MM.1S (cell line): ENCODE measurements at regions not wholly inside any gene's neighbourhood (a gene's known extent, or its start where the extent isn't known, plus 50 kb on each side); places are given as distances from the start of the nearest gene placed in this dataset.

Experiments
- DNase-seq: peaks from one replicate; pipeline ENCODE4 v3.0.0-alpha.2; 2015
- H2AFZ ChIP-seq: fragments of 300-600 bp; sonication (generic); 2 replicates; pipeline ENCODE4 v1.6.0; 2016; ENCODE audit warnings: antibody characterized with exemption, low read length
- H3F3A ChIP-seq: fragments of 300-600 bp; sonication (generic); 2 replicates; pipeline ENCODE4 v1.6.1; 2016; ENCODE audit warnings: mild to moderate bottlenecking, antibody characterized with exemption, low read length, moderate library complexity, mixed read lengths; ENCODE audit not compliant: insufficient read depth
- H3K27ac ChIP-seq: fragments of 300-600 bp; sonication (generic); 2 replicates; pipeline ENCODE4 v1.5.1; 2016; ENCODE audit warnings: mild to moderate bottlenecking, low read length
- H3K27me3 ChIP-seq: fragments of 300-600 bp; sonication (generic); replicated peaks from 2 replicates; pipeline ENCODE4 v1.6.0; 2016; ENCODE audit warnings: low read length; ENCODE audit not compliant: insufficient read depth
- H3K36me3 ChIP-seq: fragments of 300-600 bp; sonication (generic); replicated peaks from 2 replicates; pipeline ENCODE4 v1.6.1; 2016; ENCODE audit warnings: mild to moderate bottlenecking, low read length, mixed read lengths; ENCODE audit not compliant: insufficient read depth
- H3K4me1 ChIP-seq: fragments of 300-600 bp; sonication (generic); 2 replicates; pipeline ENCODE4 v1.6.1; 2016; ENCODE audit warnings: low read length, mixed read lengths
- H3K4me2 ChIP-seq: fragments of 300-600 bp; sonication (generic); 2 replicates; pipeline ENCODE4 v1.6.0; 2016; ENCODE audit warnings: low read depth, low read length
- H3K4me3 ChIP-seq: fragments of 300-600 bp; sonication (generic); 2 replicates; pipeline ENCODE4 v1.5.1; 2016; ENCODE audit warnings: low read length, mixed read lengths
- H3K79me2 ChIP-seq: fragments of 300-600 bp; sonication (generic); 2 replicates; pipeline ENCODE4 v1.6.1; 2016; ENCODE audit warnings: mixed run types, low read length, mixed read lengths
- H3K9ac ChIP-seq: fragments of 300-600 bp; sonication (generic); 2 replicates; pipeline ENCODE4 v1.6.1; 2016; ENCODE audit warnings: low read length, mixed read lengths
- H3K9me2 ChIP-seq: fragments of 300-600 bp; sonication (generic); replicated peaks from 2 replicates; pipeline ENCODE4 v1.6.1; 2016; ENCODE audit warnings: mild to moderate bottlenecking, low read length, mixed read lengths; ENCODE audit not compliant: insufficient read depth
- H3K9me3 ChIP-seq: fragments of 300-600 bp; sonication (generic); replicated peaks from 2 replicates; pipeline ENCODE4 v1.6.1; 2016; ENCODE audit warnings: mild to moderate bottlenecking, low read length, mixed read lengths; ENCODE audit not compliant: insufficient read depth
- H4K20me1 ChIP-seq: fragments of 300-600 bp; sonication (generic); 2 replicates; pipeline ENCODE4 v1.6.1; 2016; ENCODE audit warnings: mild to moderate bottlenecking, low read length, moderate library complexity, mixed read lengths; ENCODE audit not compliant: insufficient read depth
- EZH2 ChIP-seq: fragments of 300-600 bp; sonication (generic); optimal IDR thresholded peaks from 2 replicates; pipeline ENCODE3; 2017; ENCODE audit warnings: low read depth, mild to moderate bottlenecking, antibody characterized with exemption, low read length, mixed read lengths
- EZH2phosphoT487 ChIP-seq: fragments of 300-600 bp; sonication (generic); IDR thresholded peaks from 2 replicates; pipeline ENCODE4 v1.6.1; 2018; ENCODE audit warnings: antibody characterized with exemption, low read length
- TF ChIP-seq, protein P1 (sequence below): fragments of 300-600 bp; sonication (generic); IDR thresholded peaks from 2 replicates; pipeline ENCODE4 v1.5.1; 2016; ENCODE audit warnings: antibody characterized with exemption, low read length, mixed read lengths

DNA sequence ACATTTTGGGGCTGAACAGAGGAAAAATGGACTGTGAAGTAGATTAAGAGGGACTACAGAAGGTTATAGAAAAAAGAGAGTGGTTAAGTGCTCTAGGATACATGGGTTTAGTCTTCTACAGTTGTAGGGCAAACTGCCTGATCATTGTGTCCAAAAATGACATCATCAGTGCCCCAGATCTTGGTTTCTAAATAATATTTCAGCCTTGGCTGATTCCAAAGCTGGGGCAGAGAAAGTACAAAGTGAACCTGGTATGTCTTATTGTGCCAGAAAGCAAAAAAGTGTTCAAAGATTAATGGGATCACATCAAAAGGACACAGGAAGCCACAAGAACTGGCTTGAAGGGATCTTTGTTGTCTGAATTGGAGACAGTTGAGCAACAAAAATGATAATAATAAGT is 97.1 kb upstream of the ZNF521 start:
- H3K27me3 ChIP-seq = no peaks in the 10 kb centered on the region

DNA sequence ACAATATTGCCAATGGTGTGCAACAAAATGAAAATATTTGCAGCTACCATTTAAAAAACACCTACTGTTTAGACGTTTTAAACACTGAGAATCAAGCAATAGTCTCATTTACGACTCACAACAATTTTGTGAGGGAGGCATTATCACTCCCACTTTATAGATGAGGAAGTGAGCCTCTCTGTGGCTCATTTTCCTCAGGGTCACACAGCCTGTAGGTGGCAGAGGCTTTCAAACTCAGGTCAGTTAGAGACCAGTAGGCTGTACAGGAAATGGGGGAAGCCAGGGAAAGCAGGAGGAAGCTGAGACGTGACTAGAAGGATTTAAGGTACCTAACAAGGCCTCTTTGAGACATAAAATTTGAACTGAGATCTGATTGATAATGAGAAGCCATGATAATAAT is 95.0 kb upstream of the ZNF521 start:
- Histone ChIP-seq H3K9me2 (no peaks in the 10 kb centered on the region), H3K4me2 (no peak overlapping the region), H3K27ac (no peak overlapping the region), H3K36me3 (no peaks in the 10 kb centered on the region), H3K27me3 (no peaks in the 10 kb centered on the region), H3K9ac (no peak overlapping the region), H3K4me3 (no peak overlapping the region), H3F3A (no peaks in the 10 kb centered on the region), H4K20me1 (no peaks in the 10 kb centered on the region), H3K9me3 (no peaks in the 10 kb centered on the region), H2AFZ (no peak overlapping the region), H3K4me1 (no peaks in the 10 kb centered on the region), H3K79me2 (no peaks in the 10 kb centered on the region)
- DNase-seq = no peak
- TF ChIP-seq, protein P1, sequence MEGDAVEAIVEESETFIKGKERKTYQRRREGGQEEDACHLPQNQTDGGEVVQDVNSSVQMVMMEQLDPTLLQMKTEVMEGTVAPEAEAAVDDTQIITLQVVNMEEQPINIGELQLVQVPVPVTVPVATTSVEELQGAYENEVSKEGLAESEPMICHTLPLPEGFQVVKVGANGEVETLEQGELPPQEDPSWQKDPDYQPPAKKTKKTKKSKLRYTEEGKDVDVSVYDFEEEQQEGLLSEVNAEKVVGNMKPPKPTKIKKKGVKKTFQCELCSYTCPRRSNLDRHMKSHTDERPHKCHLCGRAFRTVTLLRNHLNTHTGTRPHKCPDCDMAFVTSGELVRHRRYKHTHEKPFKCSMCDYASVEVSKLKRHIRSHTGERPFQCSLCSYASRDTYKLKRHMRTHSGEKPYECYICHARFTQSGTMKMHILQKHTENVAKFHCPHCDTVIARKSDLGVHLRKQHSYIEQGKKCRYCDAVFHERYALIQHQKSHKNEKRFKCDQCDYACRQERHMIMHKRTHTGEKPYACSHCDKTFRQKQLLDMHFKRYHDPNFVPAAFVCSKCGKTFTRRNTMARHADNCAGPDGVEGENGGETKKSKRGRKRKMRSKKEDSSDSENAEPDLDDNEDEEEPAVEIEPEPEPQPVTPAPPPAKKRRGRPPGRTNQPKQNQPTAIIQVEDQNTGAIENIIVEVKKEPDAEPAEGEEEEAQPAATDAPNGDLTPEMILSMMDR = no peak
- TF ChIP-seq EZH2phosphoT487 (no peak), EZH2 (no peak)

More for the DNA sequence above, 97.1 kb upstream of the ZNF521 start:
- Histone ChIP-seq H3K9me3 (no peaks in the 10 kb centered on the region), H2AFZ (no peak overlapping the region), H3K4me2 (no peak overlapping the region), H3K27ac (no peak overlapping the region), H3F3A (no peaks in the 10 kb centered on the region), H3K4me1 (no peaks in the 10 kb centered on the region), H3K9me2 (no peaks in the 10 kb centered on the region), H4K20me1 (no peaks in the 10 kb centered on the region), H3K36me3 (no peaks in the 10 kb centered on the region), H3K79me2 (no peaks in the 10 kb centered on the region), H3K4me3 (no peak overlapping the region), H3K9ac (no peak overlapping the region)
- DNase-seq = no peak
- TF ChIP-seq EZH2 (no peak), EZH2phosphoT487 (no peak)
- TF ChIP-seq, protein P1 = no peak

DNA sequence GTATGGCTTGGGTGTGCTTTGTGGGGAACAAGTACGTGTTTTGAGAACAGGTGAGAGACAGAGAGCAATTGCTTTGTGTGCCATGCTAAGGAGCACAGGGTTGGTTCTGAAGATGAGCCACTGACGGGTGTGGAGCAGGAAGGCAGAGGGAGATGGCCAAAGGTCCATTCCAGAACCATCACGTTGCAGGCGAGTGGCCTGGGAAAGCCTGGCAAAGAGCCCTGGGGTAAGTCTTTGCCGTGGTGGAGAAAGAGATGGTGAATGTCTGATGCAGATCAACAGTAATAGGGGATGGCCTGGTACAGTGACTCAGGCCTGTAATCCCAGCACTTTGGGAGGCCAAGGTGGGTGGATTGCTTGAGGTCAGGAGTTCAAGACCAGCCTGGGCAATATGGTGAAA is 93.5 kb upstream of the ZNF521 start:
- H3K4me1 ChIP-seq = no peaks in the 10 kb centered on the region
- H3K27ac ChIP-seq = no peak overlapping the region
- H3K4me2 ChIP-seq = no peak overlapping the region
- H3K9me2 ChIP-seq = no peaks in the 10 kb centered on the region
- no peak overlapping the region for H3K4me3 ChIP-seq
- H3K27me3 ChIP-seq = no peaks in the 10 kb centered on the region
- H4K20me1 ChIP-seq = no peaks in the 10 kb centered on the region
- no peak for DNase-seq
- H3K79me2 ChIP-seq = no peaks in the 10 kb centered on the region
- H3K9me3 ChIP-seq = no peaks in the 10 kb centered on the region
- H2AFZ ChIP-seq = no peak overlapping the region
- H3K9ac ChIP-seq = no peak overlapping the region
- TF ChIP-seq EZH2phosphoT487 (no peak), EZH2 (no peak)
- TF ChIP-seq, protein P1 = no peak
- no peaks in the 10 kb centered on the region for H3K36me3 ChIP-seq
- H3F3A ChIP-seq = no peaks in the 10 kb centered on the region
